Fibroblast of lung (primary cell): ENCODE measurements at regions not wholly inside any gene's neighbourhood (a gene's known extent, or its start where the extent isn't known, plus 50 kb on each side); places are given as distances from the start of the nearest gene placed in this dataset.

Experiments used
- CTCF ChIP-seq, 2 donors: IDR thresholded peaks in 1 of 2; conservative IDR thresholded peaks in 1 of 2; 1 replicate in 1 of 2; 2 replicates in 1 of 2; pipeline ENCODE4 v1.5.1; 2011 to 2012; ENCODE audit warnings: low read length in 2 of 2, control low read depth in 1 of 2, inconsistent platforms in 1 of 2, low read depth in 1 of 2, mild to moderate bottlenecking in 1 of 2
- EZH2 ChIP-seq: IDR thresholded peaks from 2 replicates; pipeline ENCODE4 v1.5.1; 2012; ENCODE audit warnings: low read length, control low read depth, mild to moderate bottlenecking; ENCODE audit errors: missing control alignments

DNA sequence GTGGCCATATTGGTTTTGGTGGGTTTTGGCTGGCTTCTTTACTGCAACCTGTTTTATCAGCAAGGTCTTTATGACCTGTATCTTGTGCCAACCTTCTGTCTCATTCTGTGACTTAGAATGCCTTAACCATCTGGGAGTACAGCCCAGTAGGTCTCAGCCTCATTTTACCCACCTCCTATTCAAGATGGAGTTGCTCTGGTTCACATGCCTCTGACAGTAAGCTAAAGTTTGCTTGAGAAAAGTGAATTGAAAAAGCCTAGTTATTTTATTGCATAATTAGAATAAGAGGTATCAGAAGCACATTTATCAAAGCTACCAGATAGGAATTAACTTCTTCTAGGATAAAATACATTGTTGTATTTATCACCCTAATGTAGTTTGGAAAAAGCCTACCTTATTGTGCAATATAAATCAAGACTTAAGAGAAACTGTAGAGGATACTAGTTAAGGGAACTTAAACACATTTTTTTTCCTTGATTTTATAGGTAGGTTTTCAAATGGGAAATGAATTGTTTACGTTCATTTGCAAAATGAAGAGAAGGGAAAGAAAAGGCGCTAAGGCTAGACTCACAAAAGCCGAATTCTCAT is 202.3 kb upstream of the KCNJ16 start:
- TF ChIP-seq CTCF (conservative IDR thresholded peaks at IDR 0.05 in 1 of 2, IDR thresholded peaks at IDR 0.05 in 1 of 2; ENCODE audit: low read depth in 1 of 2, low read length in 2 of 2) (no peak), EZH2 (no peak)
